ENCODE measurements at regions not wholly inside any gene's neighbourhood (a gene's known extent, or its start where the extent isn't known, plus 50 kb on each side); places are given as distances from the start of the nearest gene placed in this dataset.

GRCh38 chr16:63057341-63057740 is 1021.1 kb upstream of the CDH8 start:
- TF ChIP-seq CTCF (IDR thresholded peaks at IDR 0.05) = no peak

GRCh38 chr16:63050391-63050790 is 1014.2 kb upstream of the CDH8 start:
- TF ChIP-seq CTCF (IDR thresholded peaks at IDR 0.05) = no peak

GRCh38 chr16:63038397-63039106 is 1002.3 kb upstream of the CDH8 start:
- no peak for TF ChIP-seq CTCF (IDR thresholded peaks at IDR 0.05)

GRCh38 chr16:63037761-63038396 is 1001.6 kb upstream of the CDH8 start:
- no peak for TF ChIP-seq CTCF (IDR thresholded peaks at IDR 0.05)

- no peak for TF ChIP-seq CTCF (IDR thresholded peaks at IDR 0.05)
Observed at GRCh38 chr16:63018581-63019223, 982.5 kb upstream of the CDH8 start.

GRCh38 chr16:63008688-63009087 is 972.5 kb upstream of the CDH8 start:
- no peak for TF ChIP-seq CTCF (IDR thresholded peaks at IDR 0.05)

GRCh38 chr16:63005356-63005755 is 969.1 kb upstream of the CDH8 start:
- no peak for TF ChIP-seq CTCF (IDR thresholded peaks at IDR 0.05)
